ENCODE measurements at regions not wholly inside any gene's neighbourhood (a gene's known extent, or its start where the extent isn't known, plus 50 kb on each side); places are given as distances from the start of the nearest gene placed in this dataset.

DNA sequence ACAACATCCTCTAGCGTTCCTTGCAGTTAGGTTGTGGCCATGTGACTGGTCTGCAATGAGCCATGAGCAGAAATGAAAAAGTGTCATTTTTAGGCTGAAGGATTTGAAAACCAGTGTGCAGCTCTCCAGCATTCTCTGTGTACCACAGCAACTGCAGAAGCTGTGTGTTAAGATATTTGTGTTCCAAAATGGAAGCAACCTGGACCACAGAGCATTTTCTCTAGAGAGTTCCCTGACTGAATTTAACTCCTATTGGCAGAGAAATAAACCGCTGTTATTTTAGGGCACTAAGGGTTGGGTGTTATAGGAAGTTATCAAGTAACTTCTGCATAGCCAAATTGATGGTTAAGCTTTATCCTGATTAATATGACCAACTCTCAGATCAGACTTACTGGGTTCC is 257.2 kb upstream of the THUMPD2 start:
- TF ChIP-seq, protein P1, sequence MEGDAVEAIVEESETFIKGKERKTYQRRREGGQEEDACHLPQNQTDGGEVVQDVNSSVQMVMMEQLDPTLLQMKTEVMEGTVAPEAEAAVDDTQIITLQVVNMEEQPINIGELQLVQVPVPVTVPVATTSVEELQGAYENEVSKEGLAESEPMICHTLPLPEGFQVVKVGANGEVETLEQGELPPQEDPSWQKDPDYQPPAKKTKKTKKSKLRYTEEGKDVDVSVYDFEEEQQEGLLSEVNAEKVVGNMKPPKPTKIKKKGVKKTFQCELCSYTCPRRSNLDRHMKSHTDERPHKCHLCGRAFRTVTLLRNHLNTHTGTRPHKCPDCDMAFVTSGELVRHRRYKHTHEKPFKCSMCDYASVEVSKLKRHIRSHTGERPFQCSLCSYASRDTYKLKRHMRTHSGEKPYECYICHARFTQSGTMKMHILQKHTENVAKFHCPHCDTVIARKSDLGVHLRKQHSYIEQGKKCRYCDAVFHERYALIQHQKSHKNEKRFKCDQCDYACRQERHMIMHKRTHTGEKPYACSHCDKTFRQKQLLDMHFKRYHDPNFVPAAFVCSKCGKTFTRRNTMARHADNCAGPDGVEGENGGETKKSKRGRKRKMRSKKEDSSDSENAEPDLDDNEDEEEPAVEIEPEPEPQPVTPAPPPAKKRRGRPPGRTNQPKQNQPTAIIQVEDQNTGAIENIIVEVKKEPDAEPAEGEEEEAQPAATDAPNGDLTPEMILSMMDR (IDR thresholded peaks at IDR 0.05): no peak
- TF ChIP-seq POLR2A (IDR thresholded peaks at IDR 0.05) (no peak), EP300 (IDR thresholded peaks at IDR 0.05) (no peak), POLR2AphosphoS5 (IDR thresholded peaks at IDR 0.05) (no peak)

Data from suprapubic skin (tissue), 4 donors.